Ishikawa (cell line): ENCODE measurements at regions not wholly inside any gene's neighbourhood (a gene's known extent, or its start where the extent isn't known, plus 50 kb on each side); places are given as distances from the start of the nearest gene placed in this dataset.

ENCODE experiments used
- FOXM1 ChIP-seq: IDR thresholded peaks from 2 replicates; pipeline ENCODE4 v1.6.1; 2012; ENCODE audit warnings: low read depth, borderline replicate concordance
- RAD21 ChIP-seq: IDR thresholded peaks from 2 replicates; pipeline ENCODE4 v1.6.1; 2012; ENCODE audit warnings: low read depth

- no peak for TF ChIP-seq RAD21
- no peak for TF ChIP-seq FOXM1
These were observed 53.1 kb upstream of the ZNF648 start for GRCh38 chr1:182114627-182115023.
